ENCODE measurements at regions not wholly inside any gene's neighbourhood (a gene's known extent, or its start where the extent isn't known, plus 50 kb on each side); places are given as distances from the start of the nearest gene placed in this dataset.

DNA sequence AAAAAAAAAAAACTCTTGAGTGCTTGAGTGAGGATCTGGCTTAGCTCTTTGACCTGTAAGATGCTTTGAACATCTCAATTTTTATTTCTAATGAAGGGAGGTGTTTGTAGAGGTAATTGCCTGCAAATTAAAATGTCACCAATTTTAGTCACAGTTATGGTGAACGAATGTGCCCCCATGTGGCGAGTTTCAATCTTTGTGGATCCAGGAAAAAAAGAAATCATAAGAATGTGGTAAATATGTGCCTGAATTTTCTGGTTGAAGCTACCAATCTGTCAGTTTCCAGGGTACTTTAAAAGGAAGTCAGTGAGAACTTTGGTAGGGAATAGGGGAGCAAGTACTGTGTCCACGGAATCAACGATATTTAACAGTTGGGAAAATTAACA lies 1772.4 kb upstream of the CDH9 start:
- Histone ChIP-seq H4K8ac (ENCODE audit: low read length) (no peak overlapping the region), H4K91ac (ENCODE audit: low read length) (no peak overlapping the region)

DNA sequence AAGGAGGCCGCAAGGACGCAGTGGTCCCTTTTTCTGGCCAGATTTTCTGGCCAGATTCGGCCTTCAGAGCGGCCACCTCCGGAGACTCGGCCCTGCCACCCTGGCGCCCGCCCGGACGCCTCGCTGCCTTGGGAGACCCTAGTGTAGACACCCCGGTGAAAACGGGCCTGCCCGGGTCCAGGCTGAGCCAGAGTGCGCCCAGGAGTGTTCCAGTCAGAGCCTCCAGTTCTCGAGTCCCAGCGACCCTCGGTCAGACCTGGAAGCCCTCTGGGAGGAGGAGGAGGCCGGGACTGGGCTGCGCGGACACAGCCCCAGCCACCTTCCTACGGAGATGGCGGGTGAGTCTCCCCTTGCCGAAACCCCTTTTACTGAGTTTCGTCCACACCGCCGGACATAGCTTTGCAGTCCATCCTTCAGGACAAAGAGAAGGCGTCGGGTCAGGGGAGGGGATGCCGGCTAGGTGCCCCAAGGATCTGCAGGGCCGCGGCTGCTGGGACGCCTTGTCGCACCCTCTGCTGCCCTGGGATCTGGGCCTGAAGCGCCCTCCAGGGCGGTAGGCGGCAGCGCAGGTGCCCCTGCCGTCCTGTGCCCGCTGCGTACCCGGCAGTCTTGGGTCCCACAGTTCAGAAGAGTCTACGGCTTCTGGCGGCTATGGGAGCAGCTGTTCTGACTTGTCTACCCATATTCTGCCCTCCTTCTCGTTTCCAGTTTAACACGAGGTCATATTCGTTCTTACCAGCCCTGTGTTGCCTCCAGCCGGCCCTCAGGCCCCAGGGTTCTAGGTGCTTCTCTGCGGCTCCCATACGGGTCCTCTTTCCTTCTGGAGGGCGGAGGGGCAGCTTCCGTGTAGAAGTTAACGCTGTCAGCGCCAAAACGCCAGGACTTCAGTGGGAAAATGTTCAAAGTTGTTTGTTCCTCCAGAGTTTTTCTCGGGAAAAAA lies 1771.7 kb upstream of the CDH9 start:
- Histone ChIP-seq H3K4me3 (ENCODE audit: insufficient read depth in 1 of 2, low read depth in 1 of 2, low read length in 2 of 2) (peak overlapping the region in 1 of 2 experiments; percentile 20), H3K4me2 (ENCODE audit: low read length, poor library complexity, severe bottlenecking) (no peak overlapping the region), H4K91ac (ENCODE audit: low read length) (no peak overlapping the region), H2AFZ (ENCODE audit: low read depth, low read length) (no peak overlapping the region), H4K8ac (ENCODE audit: low read length) (no peak overlapping the region), H3K9me3 (ENCODE audit: control insufficient read depth, low read length) (peaks cover 7% of the 10 kb centered on the region), H3K36me3 (ENCODE audit: control insufficient read depth in 1 of 2, insufficient read depth in 2 of 2, low read depth in 1 of 2, low read length in 2 of 2) (no peaks in the 10 kb centered on the region), H3K27me3 (ENCODE audit: control insufficient read depth in 1 of 2, insufficient read depth in 1 of 2, low read length in 2 of 2) (no peaks in the 10 kb centered on the region), H3K23ac (ENCODE audit: low read length in 2 of 2) (no peak overlapping the region), H2AK5ac (ENCODE audit: low read length, severe bottlenecking) (no peak overlapping the region), H3K14ac (ENCODE audit: low read length in 2 of 2) (no peak overlapping the region), H3K4me1 (ENCODE audit: control insufficient read depth, insufficient read depth, low read depth, low read length) (no peaks in the 10 kb centered on the region), H2BK120ac (ENCODE audit: low read depth, low read length) (no peak overlapping the region), H3K9ac (ENCODE audit: low read length) (no peak overlapping the region), H2BK15ac (ENCODE audit: low read depth, poor library complexity, severe bottlenecking) (no peak overlapping the region), H2BK5ac (ENCODE audit: low read depth, low read length, poor library complexity, severe bottlenecking) (no peak overlapping the region), H3K18ac (ENCODE audit: low read depth in 1 of 2, low read length in 2 of 2) (no peak overlapping the region), H2BK12ac (ENCODE audit: low read length in 2 of 2) (no peak overlapping the region), H3K79me1 (replicated peaks; ENCODE audit: low read length, poor library complexity, severe bottlenecking) (no peaks in the 10 kb centered on the region), H3K27ac (ENCODE audit: low read length, poor library complexity, severe bottlenecking) (no peak overlapping the region), H3K4ac (ENCODE audit: low read depth in 1 of 2, low read length in 2 of 2) (no peak overlapping the region)
- no peak for DNase-seq
- 91% methylated on average over 56 of the region's 56 CpGs for WGBS

More for the DNA sequence above, 1772.4 kb upstream of the CDH9 start:
- Histone ChIP-seq H3K18ac (ENCODE audit: low read depth in 1 of 2, low read length in 2 of 2) (no peak overlapping the region), H3K27me3 (ENCODE audit: control insufficient read depth in 1 of 2, insufficient read depth in 1 of 2, low read length in 2 of 2) (no peaks in the 10 kb centered on the region), H3K4me2 (ENCODE audit: low read length, poor library complexity, severe bottlenecking) (no peak overlapping the region), H3K4me1 (ENCODE audit: control insufficient read depth, insufficient read depth, low read depth, low read length) (no peaks in the 10 kb centered on the region), H3K27ac (ENCODE audit: low read length, poor library complexity, severe bottlenecking) (no peak overlapping the region), H3K36me3 (ENCODE audit: control insufficient read depth in 1 of 2, insufficient read depth in 2 of 2, low read depth in 1 of 2, low read length in 2 of 2) (no peaks in the 10 kb centered on the region), H3K9ac (ENCODE audit: low read length) (no peak overlapping the region), H2BK12ac (ENCODE audit: low read length in 2 of 2) (no peak overlapping the region), H3K14ac (ENCODE audit: low read length in 2 of 2) (no peak overlapping the region), H2BK15ac (ENCODE audit: low read depth, poor library complexity, severe bottlenecking) (no peak overlapping the region), H2BK120ac (ENCODE audit: low read depth, low read length) (no peak overlapping the region), H3K4ac (ENCODE audit: low read depth in 1 of 2, low read length in 2 of 2) (no peak overlapping the region), H2BK5ac (ENCODE audit: low read depth, low read length, poor library complexity, severe bottlenecking) (no peak overlapping the region), H3K4me3 (ENCODE audit: insufficient read depth in 1 of 2, low read depth in 1 of 2, low read length in 2 of 2) (no peak overlapping the region), H2AK5ac (ENCODE audit: low read length, severe bottlenecking) (no peak overlapping the region), H3K79me1 (replicated peaks; ENCODE audit: low read length, poor library complexity, severe bottlenecking) (no peaks in the 10 kb centered on the region), H3K23ac (ENCODE audit: low read length in 2 of 2) (no peak overlapping the region), H2AFZ (ENCODE audit: low read depth, low read length) (no peak overlapping the region), H3K9me3 (ENCODE audit: control insufficient read depth, low read length) (peaks cover 7% of the 10 kb centered on the region)
- WGBS, result 81% methylated on average over 4 of the region's 4 CpGs
- no peak for DNase-seq

DNA sequence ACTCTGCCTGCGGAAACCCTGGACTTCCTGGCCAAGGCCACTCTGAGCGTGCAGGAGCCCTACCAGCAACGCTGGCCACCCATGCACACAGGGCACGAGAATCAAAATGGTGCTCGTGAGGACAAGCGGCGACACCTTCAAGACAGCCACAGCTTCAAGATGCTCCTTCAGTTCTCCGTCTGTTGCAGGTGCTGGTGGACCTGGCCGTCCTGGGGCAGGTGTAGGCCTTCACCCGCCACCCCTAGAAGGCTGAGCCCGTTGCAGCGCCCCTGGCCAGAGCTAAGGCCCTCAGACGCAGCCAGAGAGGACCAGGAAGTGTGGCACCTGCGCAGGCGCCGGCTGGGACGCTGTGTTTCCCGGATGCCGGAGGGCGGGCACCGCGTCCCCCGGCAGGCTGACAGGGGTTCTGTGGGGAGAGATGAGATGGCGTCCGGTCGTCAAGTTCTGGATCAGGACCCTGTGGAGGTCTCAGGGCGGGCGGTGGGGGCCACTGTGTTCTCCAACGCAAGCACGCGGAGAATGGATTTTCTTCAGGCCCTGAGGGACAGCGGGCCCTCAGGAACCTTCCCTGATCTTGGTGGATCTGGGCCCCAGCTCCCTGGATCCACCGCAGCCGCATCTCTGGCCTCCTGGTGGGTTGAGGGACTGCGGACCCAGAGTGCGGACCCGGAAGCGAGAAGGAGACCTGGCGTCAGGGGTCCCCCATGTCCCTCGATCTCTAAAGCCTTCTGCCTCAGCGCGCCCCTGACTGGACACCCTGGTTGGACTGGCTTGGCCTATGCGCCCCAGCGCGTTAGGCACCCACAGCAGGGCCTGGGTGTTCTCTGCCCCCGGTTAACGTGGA lies 1770.8 kb upstream of the CDH9 start:
- Histone ChIP-seq H4K91ac (ENCODE audit: low read length) (no peak overlapping the region), H2BK5ac (ENCODE audit: low read depth, low read length, poor library complexity, severe bottlenecking) (no peak overlapping the region), H3K27ac (ENCODE audit: low read length, poor library complexity, severe bottlenecking) (no peak overlapping the region), H3K18ac (ENCODE audit: low read depth in 1 of 2, low read length in 2 of 2) (no peak overlapping the region), H3K9me3 (ENCODE audit: control insufficient read depth, low read length) (peaks cover 7% of the 10 kb centered on the region), H3K36me3 (ENCODE audit: control insufficient read depth in 1 of 2, insufficient read depth in 2 of 2, low read depth in 1 of 2, low read length in 2 of 2) (no peaks in the 10 kb centered on the region), H3K4me3 (ENCODE audit: insufficient read depth in 1 of 2, low read depth in 1 of 2, low read length in 2 of 2) (no peak overlapping the region), H3K23ac (ENCODE audit: low read length in 2 of 2) (no peak overlapping the region), H2BK15ac (ENCODE audit: low read depth, poor library complexity, severe bottlenecking) (no peak overlapping the region), H4K8ac (ENCODE audit: low read length) (no peak overlapping the region), H2BK120ac (ENCODE audit: low read depth, low read length) (no peak overlapping the region), H3K9ac (ENCODE audit: low read length) (no peak overlapping the region), H3K14ac (ENCODE audit: low read length in 2 of 2) (no peak overlapping the region), H2BK12ac (ENCODE audit: low read length in 2 of 2) (no peak overlapping the region), H2AK5ac (ENCODE audit: low read length, severe bottlenecking) (no peak overlapping the region), H3K27me3 (ENCODE audit: control insufficient read depth in 1 of 2, insufficient read depth in 1 of 2, low read length in 2 of 2) (no peaks in the 10 kb centered on the region), H2AFZ (ENCODE audit: low read depth, low read length) (no peak overlapping the region), H3K4me1 (ENCODE audit: control insufficient read depth, insufficient read depth, low read depth, low read length) (no peaks in the 10 kb centered on the region), H3K79me1 (replicated peaks; ENCODE audit: low read length, poor library complexity, severe bottlenecking) (no peaks in the 10 kb centered on the region), H3K4me2 (ENCODE audit: low read length, poor library complexity, severe bottlenecking) (no peak overlapping the region), H3K4ac (ENCODE audit: low read depth in 1 of 2, low read length in 2 of 2) (no peak overlapping the region)
- WGBS, result 93% methylated on average over 47 of the region's 47 CpGs
- DNase-seq, result no peak

DNA sequence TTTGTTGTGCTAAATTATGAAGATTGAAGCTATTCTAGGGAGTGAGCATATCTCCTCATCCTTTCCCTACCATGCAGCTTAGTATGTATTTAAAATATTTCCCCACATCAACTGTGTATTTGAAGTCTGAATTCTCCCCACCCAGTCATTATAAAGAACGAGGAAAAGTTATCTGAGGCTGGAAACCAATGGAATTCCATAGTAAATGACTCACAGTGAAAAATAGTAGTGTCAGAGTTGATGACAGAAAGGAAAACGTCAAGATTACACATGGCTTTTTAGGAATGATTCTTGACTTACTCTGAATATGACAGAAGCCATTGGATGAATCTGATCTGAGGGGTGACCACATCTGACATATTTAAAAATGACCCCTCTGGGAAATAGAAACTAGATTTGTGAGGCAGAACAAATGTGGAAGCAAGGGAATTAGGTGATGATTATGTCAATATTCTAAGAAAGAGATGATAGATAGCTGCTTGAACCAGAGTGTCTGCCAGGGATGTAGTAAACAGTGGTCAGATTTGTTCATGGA lies 1768.9 kb upstream of the CDH9 start:
- Histone ChIP-seq H3K27ac (ENCODE audit: low read length, poor library complexity, severe bottlenecking) (no peak overlapping the region), H4K8ac (ENCODE audit: low read length) (no peak overlapping the region), H2BK120ac (ENCODE audit: low read depth, low read length) (no peak overlapping the region), H3K36me3 (ENCODE audit: control insufficient read depth in 1 of 2, insufficient read depth in 2 of 2, low read depth in 1 of 2, low read length in 2 of 2) (no peaks in the 10 kb centered on the region), H3K4ac (ENCODE audit: low read depth in 1 of 2, low read length in 2 of 2) (no peak overlapping the region), H2BK15ac (ENCODE audit: low read depth, poor library complexity, severe bottlenecking) (no peak overlapping the region), H3K27me3 (ENCODE audit: control insufficient read depth in 1 of 2, insufficient read depth in 1 of 2, low read length in 2 of 2) (no peaks in the 10 kb centered on the region), H3K4me2 (ENCODE audit: low read length, poor library complexity, severe bottlenecking) (no peak overlapping the region), H2AK5ac (ENCODE audit: low read length, severe bottlenecking) (no peak overlapping the region), H2BK5ac (ENCODE audit: low read depth, low read length, poor library complexity, severe bottlenecking) (no peak overlapping the region), H3K4me1 (ENCODE audit: control insufficient read depth, insufficient read depth, low read depth, low read length) (no peaks in the 10 kb centered on the region), H3K18ac (ENCODE audit: low read depth in 1 of 2, low read length in 2 of 2) (no peak overlapping the region), H3K14ac (ENCODE audit: low read length in 2 of 2) (no peak overlapping the region), H3K4me3 (ENCODE audit: insufficient read depth in 1 of 2, low read depth in 1 of 2, low read length in 2 of 2) (no peak overlapping the region), H3K9ac (ENCODE audit: low read length) (no peak overlapping the region), H2BK12ac (ENCODE audit: low read length in 2 of 2) (no peak overlapping the region), H4K91ac (ENCODE audit: low read length) (no peak overlapping the region), H3K23ac (ENCODE audit: low read length in 2 of 2) (no peak overlapping the region), H3K9me3 (ENCODE audit: control insufficient read depth, low read length) (peaks cover 7% of the 10 kb centered on the region), H2AFZ (ENCODE audit: low read depth, low read length) (no peak overlapping the region), H3K79me1 (replicated peaks; ENCODE audit: low read length, poor library complexity, severe bottlenecking) (no peaks in the 10 kb centered on the region)
- peak; percentile 35 for DNase-seq
- 10% methylated on average over 2 of the region's 2 CpGs for WGBS
